AG09309 (cell line): ENCODE measurements at regions not wholly inside any gene's neighbourhood (a gene's known extent, or its start where the extent isn't known, plus 50 kb on each side); places are given as distances from the start of the nearest gene placed in this dataset.

Experiments used
- DNase-seq: peaks from one replicate; pipeline ENCODE4 v3.0.0-alpha.2; 2010; ENCODE audit warnings: low read depth
- H3K4me3 ChIP-seq: 2 replicates; pipeline ENCODE4 v1.5.1; 2011; ENCODE audit warnings: mild to moderate bottlenecking, low read depth, low read length, moderate library complexity; ENCODE audit not compliant: control insufficient read depth
- TF ChIP-seq, protein P1 (sequence below): IDR thresholded peaks from 2 replicates; pipeline ENCODE4 v1.5.1; 2011; ENCODE audit warnings: mild to moderate bottlenecking, low read depth, low read length, inconsistent platforms; ENCODE audit not compliant: insufficient read depth, control insufficient read depth; ENCODE audit errors: missing control alignments

DNA sequence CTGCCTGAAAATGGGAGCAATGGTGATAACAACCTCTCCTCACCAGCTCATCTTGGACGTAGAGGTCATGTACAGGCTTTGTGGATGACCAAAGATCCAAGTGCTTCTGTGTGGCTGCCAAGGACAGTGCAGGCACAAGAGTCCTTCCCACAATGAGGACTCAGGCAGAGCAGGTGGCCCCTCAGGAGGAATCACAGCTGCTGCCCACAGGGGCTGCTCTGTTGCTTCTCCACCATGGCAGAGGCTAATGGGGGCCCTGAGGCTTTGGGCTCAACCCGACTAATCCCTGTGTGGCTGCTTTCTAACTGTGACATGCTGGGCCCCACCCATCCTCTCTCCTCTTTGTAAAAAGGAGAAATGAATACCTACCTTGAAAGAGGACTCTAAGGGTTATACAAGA lies 58.1 kb upstream of the MRPS22 start:
- H3K4me3 ChIP-seq, result no peak overlapping the region
- TF ChIP-seq, protein P1, sequence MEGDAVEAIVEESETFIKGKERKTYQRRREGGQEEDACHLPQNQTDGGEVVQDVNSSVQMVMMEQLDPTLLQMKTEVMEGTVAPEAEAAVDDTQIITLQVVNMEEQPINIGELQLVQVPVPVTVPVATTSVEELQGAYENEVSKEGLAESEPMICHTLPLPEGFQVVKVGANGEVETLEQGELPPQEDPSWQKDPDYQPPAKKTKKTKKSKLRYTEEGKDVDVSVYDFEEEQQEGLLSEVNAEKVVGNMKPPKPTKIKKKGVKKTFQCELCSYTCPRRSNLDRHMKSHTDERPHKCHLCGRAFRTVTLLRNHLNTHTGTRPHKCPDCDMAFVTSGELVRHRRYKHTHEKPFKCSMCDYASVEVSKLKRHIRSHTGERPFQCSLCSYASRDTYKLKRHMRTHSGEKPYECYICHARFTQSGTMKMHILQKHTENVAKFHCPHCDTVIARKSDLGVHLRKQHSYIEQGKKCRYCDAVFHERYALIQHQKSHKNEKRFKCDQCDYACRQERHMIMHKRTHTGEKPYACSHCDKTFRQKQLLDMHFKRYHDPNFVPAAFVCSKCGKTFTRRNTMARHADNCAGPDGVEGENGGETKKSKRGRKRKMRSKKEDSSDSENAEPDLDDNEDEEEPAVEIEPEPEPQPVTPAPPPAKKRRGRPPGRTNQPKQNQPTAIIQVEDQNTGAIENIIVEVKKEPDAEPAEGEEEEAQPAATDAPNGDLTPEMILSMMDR, result no peak
- DNase-seq, result no peak

DNA sequence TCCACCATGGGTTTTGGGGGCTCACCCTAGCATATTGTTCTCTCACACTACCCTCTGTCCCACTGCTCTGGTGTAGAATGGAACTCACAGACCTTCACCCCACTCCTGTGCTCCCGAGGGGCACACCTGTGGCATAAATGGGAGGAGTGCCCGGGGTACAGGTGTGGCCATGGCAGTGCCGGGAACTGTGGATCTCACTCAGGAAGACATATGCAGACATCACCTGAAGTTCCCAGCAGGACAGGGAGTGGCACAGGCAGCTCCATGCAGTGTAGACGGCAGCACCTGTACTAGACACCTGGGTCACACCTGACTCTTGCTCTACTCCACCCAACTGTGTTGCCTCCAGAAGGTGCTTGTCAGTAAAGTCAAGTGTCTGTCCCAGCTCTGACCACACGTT lies 57.6 kb upstream of the MRPS22 start:
- H3K4me3 ChIP-seq, result no peak overlapping the region
- DNase-seq, result no peak
- TF ChIP-seq, protein P1, result no peak

DNA sequence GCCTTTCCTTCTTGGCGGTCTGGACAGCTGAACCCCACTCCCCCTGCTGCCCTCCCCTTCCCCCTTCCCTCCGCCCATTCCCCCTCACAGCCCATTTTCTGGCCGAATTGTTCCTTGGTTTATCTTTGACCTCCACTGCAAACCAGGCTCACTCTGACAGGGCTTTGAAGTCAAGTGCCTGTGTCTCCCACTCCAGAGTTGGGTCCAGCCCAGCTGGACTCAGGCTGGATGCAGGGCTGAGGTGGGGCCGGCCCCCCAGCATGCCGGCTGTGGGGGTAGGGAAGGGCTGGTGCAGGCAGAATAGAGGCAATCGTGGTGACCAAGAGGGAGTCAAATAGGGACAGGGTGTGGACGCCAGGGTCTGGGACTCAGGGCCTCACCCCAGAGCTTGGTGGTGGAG lies 57.0 kb upstream of the MRPS22 start:
- DNase-seq, result no peak
- TF ChIP-seq, protein P1, result no peak
- H3K4me3 ChIP-seq, result no peak overlapping the region

- DNase-seq, result no peak
- TF ChIP-seq, protein P1, result no peak
- H3K4me3 ChIP-seq, result no peak overlapping the region
Measured at GRCh38 chr3:139287557-139287956, 56.3 kb upstream of the MRPS22 start.

DNA sequence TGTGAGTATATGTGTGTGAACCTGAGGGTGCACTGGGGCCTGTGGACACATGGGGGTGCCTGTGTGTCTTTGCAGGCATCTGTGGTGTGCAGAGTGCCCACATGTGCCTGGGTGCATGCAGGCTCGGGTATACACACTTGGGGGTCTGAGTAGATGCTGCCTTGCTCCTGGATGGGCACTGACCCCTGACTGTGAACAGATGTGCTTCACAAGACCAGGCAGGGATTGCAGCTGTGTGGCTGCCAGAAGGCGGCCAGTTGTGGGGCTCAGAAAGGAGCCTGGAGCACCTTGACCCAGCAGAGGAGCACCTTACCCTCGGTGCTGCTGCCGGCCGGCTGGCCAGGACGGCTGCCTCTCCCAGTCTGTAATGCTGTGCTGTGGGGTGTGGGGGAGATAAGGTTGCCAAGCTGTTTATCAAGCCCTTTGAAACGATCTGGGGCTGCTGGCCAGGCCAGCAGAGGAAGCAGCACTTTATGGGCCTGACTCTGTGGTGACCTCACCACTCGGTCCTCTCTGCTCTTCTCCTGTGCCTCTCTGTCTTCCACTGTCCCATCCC lies 55.5 kb upstream of the MRPS22 start:
- H3K4me3 ChIP-seq, result no peak overlapping the region
- DNase-seq, result no peak
- TF ChIP-seq, protein P1, result peak; percentile 34

- TF ChIP-seq, protein P1, result no peak
- DNase-seq, result no peak
- H3K4me3 ChIP-seq, result no peak overlapping the region
Measured at GRCh38 chr3:139289860-139290524, 53.8 kb upstream of the MRPS22 start.
